ENCODE measurements at regions not wholly inside any gene's neighbourhood (a gene's known extent, or its start where the extent isn't known, plus 50 kb on each side); places are given as distances from the start of the nearest gene placed in this dataset.
"Not testable (repeated sequence)": the region's sequence is repeated elsewhere in the genome, so short reads cannot be mapped to it uniquely, and the experiment has no call there.

DNA sequence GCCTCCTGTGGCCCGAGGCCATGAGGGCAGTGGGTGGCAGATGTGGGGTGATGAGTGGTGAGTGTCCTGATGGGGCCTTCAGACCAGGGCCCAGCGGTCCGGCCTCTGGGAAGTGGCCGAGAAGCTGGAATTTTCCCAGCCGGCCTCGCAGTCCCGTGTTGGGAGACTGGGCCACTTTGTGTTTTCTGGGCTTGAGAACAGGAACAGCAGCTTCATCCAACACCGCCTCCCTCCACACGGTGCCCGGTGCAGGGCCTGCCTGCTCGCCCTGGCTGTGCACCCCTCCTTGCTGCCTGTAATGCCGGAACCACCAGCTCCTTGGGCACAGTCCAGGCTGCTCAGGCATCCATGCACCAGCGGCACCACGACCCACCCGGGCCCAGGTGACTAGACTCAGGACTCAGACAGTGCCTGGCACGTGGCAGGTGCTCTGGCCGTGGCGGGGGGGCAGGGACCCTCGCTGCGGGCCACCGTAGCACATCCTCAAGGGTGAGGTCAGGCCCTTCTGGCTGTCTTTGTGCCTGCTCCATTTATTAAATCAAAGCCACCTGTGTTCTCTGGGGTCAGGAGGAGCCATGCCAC lies 194.7 kb downstream of the BANP start:
- not testable (repeated sequence) for DNase-seq (ENCODE audit: insufficient read length, low spot score)

DNA sequence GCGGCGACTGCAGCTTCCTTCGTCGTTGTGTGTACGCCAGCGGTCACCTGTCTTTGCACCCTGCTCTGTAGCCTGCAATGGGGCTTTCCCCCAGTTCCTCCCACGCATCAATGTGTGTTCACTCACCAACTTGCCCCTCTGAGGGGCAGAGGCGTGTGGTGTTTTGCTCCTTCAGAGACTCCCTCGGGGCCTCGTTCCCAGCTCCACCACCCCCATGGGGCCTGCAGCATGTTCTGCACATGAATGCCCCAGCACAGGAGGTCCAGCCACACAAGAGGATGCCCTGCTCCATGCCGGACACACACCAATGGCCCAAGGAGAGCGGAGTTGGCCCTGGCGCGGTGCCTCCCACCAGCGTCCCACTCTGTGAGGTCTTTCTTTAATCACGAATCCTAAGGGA lies 196.8 kb downstream of the BANP start:
- FAIRE-seq; DNase-seq (ENCODE audit: insufficient read length, low spot score): not testable (repeated sequence)

More for the DNA sequence above, 194.7 kb downstream of the BANP start:
- not testable (repeated sequence) for FAIRE-seq

DNA sequence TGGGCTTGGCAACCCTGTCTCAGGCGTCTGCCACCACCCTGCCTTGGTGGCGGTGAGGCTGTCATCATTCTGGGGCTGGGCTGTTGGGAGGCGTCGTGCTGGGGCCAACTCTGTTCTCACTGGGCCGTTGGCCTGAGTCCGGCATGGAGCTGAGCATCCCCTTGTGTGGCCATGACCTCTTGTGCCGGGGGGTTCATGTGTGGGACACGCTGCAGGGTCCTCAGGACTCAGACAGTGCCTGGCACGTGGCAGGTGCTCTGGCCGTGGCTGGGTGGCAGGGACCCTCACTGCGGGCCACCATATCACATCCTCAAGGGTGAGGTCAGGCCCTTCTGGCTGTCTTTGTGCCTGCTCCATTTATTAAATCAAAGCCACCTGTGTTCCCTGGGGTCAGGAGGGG lies 197.4 kb downstream of the BANP start:
- not testable (repeated sequence) for FAIRE-seq; DNase-seq (ENCODE audit: insufficient read length, low spot score)

DNA sequence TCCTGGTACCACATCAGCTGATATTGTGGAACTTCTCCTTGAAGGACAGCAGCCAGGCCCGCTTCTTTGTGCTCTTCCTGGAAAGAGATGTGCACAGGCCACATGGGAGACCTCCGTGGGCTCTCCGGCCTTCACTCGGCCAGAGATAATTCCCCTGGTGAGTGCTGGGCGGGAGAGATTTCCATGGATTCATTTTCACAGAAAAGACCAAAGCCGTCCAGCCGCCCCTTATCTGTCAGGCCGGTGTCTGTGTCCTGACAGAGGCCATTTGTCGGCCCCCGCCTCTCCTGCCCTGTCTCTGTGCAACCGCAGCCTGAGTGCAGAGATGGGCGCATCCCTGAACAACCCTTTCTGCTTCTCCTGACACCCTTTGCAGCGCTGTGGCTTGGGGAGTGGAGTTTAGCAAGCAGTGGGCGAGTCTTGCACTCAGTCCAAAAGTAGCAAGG lies 197.9 kb downstream of the BANP start:
- not testable (repeated sequence) for DNase-seq (ENCODE audit: insufficient read length, low spot score); FAIRE-seq

DNA sequence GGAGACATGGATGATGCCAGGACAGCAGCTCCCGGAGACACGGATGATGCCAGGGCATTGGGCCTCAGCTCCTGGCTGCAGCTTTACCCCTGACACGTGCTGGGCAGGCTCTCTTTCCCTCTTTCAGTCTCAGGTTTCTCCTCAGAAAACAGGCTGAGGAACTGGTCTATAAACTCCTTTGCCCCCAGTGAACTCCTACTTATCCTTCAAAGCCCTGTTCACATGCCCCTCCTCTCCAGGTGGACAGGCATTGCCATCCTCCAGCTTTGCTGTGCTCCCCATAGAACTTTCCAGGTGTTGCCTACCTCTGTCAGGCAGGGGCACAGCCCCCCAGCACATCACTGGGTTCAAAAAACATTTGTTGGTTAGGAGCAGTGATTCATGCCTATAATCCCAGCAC lies 198.4 kb downstream of the BANP start:
- DNase-seq (ENCODE audit: insufficient read length, low spot score); FAIRE-seq: not testable (repeated sequence)

DNA sequence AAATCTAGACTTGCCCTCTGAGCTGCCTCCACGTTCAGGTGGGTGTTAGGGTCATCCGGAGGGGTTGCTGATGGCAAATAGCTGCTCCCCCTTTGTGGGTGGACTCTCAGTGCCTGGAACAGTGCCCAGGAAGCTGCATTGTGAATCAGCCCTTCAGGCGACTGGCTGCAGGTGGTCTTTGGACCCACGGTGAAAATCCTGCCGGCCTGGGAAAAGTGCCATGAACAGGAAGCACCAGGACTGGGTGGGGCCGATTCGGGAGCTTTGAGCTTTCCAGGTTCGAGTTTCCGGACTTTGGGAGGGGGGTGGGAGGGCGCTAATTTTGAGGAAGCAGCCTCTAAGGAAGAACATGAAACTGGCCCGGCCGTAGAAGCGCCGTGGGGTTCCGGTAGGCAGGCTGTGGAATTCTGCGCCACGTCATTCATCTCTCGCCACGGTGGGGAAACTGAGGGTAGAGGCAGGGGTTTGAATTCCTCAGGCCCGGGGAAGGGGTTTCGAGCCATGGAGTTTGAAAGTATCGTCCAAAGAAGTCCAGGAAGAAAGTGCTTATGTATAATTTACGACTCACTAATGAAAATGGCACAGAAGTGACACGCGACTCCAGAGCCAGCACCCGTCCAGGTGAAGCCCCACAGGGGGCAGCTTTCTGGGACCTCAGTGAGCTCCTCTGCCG lies 199.4 kb downstream of the BANP start:
- not testable (repeated sequence) for FAIRE-seq; DNase-seq (ENCODE audit: insufficient read length, low spot score)

DNA sequence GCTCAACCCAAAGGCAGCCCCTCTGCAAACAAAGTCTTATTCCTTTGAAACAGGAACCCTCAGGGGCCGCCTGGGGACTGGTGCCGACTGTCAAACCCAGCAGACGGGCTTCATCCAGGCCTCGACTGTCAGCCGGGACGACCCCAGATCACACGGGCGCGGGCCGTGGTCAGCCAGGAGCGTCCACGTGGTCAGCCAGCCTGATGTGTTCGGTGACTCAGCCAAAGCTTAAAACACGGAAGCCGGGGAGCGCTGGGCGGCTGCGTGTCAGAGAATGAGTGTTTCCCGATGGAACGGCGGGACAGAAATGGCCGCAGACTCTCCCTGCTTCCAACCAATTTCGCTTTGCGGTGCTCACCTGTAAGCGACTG lies 199.9 kb downstream of the BANP start:
- not testable (repeated sequence) for FAIRE-seq; DNase-seq (ENCODE audit: insufficient read length, low spot score)

DNA sequence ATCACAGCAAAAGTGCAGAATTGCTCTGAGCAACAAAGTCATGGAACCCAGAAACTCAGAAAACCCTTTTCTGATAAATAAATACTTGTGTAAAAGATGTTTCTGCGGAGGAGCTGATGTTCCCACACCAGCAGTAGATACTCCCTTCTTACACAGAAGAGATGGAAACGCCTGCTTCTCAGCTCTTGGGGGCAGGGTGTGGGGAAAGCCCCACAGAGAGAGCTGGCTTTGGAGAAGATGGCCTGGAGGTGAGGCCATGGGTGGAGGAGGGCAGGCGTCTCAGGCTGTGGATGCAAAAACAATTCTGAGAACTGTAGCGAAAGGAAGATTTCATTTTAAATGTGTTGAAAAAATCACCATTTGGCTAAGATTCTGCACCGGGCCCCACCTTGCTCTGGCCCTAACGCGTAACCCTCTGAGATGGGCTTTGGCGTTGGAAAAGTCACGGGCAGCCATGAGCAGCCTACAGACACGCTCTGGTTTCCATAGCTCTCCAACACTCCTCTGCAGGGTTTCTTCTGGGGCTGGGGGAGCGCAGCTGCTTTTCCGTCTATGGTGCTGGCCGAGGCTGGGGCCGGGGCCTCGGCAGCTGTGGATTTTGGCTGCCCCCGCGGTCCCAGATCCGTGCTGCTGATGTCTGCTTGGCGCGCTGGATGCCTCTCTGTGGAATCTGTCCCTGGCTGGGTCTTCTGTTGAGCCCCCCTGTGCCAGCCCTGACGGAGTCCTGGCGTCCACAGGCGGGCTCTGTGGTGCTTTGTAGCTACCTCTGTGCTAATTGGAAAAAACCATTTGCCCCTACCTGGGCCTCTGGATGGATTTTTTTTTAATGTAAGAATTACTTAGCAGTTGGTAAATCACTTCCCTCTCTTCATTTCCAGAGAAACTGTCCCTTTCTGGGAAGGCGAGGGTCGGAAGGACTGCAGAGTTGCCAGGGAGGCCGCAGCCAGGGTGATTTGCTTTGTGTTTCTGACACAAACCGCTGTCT lies 200.9 kb downstream of the BANP start:
- FAIRE-seq; DNase-seq (ENCODE audit: insufficient read length, low spot score): not testable (repeated sequence)

DNA sequence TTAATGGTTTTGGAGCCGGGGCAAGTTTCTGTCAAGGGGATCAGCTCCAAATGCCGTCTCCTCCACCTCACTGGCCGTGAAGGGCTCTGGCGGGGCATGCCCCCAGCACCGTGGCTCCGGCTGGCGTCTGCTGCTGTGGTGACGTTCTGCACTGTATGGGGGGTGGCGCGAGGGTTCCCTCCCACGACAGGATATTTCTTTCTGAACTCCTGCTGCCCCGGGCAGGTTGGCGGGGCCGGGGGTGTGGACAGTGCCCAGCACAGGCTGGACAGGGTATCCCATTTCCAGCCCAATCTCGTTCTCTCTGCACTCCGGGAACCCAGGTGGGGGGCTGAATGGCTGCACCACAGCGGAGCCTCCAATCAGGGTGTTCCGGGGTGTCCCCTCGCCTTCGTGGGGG lies 201.6 kb downstream of the BANP start:
- not testable (repeated sequence) for DNase-seq (ENCODE audit: insufficient read length, low spot score); FAIRE-seq

DNA sequence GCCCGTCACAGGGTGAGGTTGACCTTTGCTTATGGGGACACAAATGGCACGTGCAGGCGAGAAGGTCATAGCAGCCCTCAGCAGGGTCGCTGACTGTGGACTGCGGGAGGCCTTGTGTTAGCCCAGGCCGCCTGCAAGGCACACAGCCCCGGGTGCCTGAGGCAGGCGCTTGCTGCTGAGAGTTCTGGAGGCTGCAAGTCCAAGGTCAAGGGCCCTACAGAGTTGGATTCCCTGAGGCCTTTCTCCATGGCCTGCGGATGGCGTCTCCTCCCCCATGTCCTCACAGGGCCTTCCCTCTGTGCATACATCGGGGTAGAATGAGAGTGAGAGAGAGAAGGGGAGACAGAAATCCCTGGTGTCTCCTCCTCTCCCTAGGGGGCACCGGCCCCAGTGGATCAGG lies 202.3 kb downstream of the BANP start:
- not testable (repeated sequence) for DNase-seq (ENCODE audit: insufficient read length, low spot score); FAIRE-seq

DNA sequence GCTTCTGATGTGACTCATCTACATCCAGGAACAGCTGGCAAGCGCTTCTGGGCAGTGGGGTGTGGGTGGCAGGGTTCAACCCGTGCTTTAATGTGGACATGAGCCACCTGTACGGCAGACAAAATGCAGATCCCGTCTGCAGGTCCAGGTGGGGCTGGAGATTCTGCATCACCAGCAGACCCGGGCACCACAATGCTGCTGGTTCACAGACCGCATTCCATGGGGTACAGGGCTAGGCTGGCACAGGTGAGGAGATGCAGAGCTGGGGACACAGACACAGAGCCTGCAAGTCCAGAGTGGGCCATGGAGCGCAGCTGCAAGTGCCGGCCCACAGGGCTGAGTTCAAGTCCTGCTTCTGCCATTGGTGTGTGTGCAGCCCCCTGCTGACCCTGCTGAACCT lies 203.7 kb downstream of the BANP start:
- not testable (repeated sequence) for FAIRE-seq

DNA sequence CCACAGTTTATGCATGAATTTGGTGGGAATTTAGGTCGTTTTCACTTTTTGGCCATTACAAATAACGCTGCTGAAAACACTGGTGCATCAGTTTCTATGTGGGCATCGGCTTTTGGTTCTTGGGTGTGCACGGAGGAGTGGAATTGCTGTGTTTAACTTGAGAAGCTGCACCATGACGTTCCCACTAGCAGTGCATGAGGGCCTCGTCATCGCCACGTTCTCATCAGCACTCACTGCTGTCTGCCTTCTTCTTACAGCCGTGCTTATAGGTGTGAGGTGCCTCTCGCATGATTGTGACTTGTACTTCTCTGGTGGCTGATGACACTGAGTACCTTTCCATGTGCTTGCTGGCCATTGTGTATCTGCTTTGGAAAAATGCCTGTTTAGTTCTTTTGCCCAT lies 204.4 kb downstream of the BANP start:
- FAIRE-seq; DNase-seq (ENCODE audit: insufficient read length, low spot score): not testable (repeated sequence)

More for the DNA sequence above, 203.7 kb downstream of the BANP start:
- not testable (repeated sequence) for DNase-seq (ENCODE audit: insufficient read length, low spot score)

DNA sequence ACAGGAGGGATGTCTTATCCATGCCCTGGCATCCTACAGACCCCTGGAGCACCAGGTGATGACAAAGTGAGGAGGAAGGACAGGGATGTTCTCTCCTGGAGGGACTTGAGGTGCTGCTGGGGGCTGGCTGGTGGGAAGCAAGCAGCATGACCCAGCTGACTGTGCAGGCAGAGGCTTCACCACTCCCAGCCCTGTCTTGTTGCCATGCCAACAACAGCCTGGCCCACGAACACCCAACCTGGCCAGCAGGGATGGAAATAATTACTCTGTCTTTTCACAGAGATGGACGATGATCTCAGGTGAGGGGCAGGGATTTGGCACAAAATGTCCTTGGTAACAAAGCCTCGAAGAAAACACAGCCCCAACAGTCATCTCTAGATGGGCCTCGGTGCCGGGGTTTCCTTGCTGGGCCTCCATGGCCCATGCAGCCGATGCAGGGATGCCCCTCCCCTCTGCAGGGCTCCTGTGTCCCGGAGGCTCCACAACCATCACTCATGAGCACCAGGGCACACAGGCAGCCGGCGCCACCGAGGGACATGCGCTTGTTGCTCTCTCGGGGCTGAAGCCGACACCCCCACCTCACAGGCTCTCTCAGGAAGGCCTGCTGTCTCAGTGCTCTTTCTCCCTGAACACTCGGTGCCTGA lies 205.5 kb downstream of the BANP start:
- not testable (repeated sequence) for FAIRE-seq; DNase-seq (ENCODE audit: insufficient read length, low spot score)

DNA sequence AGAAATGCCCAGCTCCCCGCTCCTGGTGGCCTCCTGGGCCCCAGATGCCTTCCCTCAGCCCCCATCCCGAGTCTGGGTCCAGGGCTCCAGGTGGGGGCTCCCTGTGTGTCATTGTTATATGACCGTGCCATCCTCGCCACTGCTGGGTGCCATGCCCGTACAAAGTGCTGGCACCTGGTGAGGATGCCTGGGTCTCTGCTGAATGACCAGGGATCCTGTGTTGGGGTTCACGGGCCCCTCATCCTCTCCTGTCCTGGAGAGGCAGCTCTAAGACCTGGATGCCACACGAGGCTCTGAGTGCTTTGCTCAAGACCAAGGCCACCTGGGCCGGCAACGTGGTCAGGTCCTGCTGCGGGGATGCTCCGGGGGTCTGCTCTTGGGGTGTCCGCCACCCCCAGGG lies 206.5 kb downstream of the BANP start:
- not testable (repeated sequence) for DNase-seq (ENCODE audit: insufficient read length, low spot score); FAIRE-seq

DNA sequence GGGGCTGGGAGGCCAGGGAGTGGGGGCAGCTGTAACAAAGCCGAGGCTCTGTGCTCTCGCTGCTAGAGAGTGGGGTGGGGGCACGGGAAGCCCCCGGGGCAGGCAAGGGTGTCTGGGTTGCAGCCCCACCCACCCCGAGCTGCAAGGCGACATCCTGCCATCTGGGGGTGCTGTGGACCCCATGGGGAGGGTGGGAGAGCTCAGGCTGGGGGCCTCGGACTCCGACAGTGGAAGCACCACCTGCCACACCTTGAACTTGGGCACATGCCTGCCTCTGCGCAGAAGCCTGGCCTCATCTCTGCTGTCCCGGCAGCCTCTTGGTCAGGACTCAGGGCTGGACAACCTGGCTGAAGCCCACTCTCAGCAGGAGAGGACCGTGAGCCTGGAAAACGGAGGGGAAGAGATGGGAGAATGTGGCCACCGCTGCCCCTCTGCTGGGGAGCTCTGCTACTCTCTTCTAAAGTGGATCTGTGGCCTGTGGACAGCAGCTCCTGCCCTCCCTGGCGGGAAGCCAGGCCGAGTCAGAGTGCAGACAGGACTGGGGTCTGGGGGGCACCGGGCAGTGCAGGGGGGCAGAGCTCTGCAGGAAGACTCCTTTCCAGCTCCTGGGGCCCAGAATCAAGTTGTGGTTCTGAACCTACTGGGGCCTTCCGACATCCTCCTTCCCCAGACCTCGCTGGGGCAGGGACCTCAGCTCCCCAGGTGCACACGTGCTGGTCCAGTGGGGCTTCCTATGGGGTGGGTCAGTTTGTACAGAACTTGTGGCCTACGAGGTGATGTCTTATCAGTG lies 207.2 kb downstream of the BANP start:
- not testable (repeated sequence) for DNase-seq (ENCODE audit: insufficient read length, low spot score)

DNA sequence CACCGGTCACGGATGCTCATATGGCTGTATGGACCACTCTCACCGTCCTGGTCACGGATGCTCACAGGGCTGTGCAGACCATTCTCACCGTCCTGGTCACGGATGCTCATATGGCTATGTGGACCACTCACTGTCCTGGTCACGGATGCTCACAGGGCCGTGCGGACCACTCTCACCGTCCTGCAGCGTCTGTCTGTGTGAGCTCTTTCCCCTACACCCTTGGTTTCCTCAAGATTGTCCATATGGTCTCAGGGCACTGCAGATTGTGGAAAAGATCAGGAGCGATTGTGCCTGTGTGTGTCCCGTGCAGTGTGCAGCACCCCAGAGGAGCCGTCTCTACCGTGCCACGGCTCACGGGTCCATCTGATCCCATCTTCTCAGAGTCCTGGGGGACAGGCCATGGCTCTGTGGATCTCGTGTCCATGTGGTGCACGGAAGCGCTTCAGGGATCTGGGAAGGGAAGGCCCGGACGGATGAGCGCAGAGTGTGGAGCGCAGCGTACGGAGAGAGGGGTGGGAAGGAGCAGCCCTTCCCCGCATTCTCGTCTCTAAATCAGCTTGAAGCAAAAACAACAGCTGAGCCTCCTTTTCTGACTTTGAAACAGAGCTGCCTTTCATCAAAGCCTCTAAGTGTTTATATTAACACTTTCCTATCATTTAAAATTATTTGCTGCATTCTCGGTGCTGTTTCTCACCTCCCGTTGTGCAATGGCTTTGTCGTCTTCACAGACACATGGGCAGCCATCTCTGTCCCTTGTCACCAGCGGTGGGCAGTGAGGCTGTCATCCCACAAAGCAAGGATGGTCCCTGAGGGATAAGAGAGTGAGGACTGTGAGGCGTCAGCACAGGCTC lies 208.0 kb downstream of the BANP start:
- not testable (repeated sequence) for FAIRE-seq; DNase-seq (ENCODE audit: insufficient read length, low spot score)

More for the DNA sequence above, 207.2 kb downstream of the BANP start:
- not testable (repeated sequence) for FAIRE-seq

DNA sequence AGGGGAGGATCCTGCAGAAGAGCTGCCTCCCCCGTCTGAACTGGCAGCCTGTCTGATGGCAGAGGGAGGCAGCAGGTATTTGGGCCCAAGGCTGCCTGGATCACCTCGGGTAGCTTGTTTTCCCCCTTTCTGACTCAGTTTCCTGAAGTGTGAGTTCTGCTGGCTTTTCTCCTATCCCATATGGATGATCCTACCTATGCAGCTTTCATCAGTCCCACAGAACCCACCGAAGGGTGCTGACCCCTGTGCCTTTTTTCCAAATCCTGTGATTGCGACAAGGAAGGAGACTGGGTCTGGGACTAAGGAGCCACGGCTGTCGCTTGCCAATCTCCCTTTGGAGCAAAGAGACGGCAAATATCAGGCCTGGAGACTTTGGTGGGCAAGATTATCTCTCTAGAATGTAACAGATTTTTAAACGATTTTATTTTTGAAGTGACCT lies 208.7 kb downstream of the BANP start:
- not testable (repeated sequence) for FAIRE-seq; DNase-seq (ENCODE audit: insufficient read length, low spot score)

DNA sequence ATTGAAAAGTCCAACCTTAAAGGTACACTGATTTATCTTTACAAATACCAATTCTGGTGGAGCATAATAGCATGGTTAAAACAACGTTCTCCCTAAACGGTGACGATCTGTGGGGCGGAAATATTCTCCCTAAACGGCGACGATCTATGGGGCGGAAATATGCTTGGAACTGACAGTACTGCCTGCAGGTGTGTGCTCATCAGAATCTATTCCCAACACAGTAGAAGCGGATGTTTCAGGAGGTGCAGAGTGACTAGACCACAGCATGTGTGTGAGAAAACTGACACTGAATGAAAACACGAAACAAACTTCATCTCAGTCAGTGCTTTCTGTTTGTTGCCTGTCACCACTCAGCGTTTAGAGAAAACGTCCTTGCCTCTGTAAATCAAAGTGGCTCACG lies 210.0 kb downstream of the BANP start:
- not testable (repeated sequence) for FAIRE-seq; DNase-seq (ENCODE audit: insufficient read length, low spot score)
